ENCODE measurements at regions not wholly inside any gene's neighbourhood (a gene's known extent, or its start where the extent isn't known, plus 50 kb on each side); places are given as distances from the start of the nearest gene placed in this dataset.

DNA sequence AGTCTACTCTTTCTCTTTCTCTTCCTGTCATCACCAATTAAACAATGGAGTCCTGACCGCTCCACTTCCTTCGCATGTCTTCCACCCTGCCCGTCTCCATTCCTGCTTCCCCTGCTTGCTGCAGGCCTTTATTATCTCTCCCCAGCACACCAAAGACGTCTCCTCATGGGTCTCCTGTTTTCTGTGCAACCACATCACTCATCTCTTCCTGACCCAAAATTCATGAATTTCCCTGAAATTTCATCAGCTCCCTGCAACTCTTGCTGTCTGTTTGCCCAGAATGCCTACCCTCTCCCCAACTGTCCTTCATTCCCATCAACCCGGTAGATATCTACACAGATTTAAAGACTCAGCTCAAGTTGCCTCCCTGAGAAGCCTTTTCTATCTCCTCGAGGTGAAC, 76.7 kb upstream of the ALOX12 start:
- no peak overlapping the region for H3K4me3 Mint-ChIP-seq (ENCODE audit: low read depth)
- H3K27ac Mint-ChIP-seq = no peak overlapping the region
- no peaks in the 10 kb centered on the region for H3K36me3 Mint-ChIP-seq (ENCODE audit: insufficient read depth)
- TF ChIP-seq, protein P1, sequence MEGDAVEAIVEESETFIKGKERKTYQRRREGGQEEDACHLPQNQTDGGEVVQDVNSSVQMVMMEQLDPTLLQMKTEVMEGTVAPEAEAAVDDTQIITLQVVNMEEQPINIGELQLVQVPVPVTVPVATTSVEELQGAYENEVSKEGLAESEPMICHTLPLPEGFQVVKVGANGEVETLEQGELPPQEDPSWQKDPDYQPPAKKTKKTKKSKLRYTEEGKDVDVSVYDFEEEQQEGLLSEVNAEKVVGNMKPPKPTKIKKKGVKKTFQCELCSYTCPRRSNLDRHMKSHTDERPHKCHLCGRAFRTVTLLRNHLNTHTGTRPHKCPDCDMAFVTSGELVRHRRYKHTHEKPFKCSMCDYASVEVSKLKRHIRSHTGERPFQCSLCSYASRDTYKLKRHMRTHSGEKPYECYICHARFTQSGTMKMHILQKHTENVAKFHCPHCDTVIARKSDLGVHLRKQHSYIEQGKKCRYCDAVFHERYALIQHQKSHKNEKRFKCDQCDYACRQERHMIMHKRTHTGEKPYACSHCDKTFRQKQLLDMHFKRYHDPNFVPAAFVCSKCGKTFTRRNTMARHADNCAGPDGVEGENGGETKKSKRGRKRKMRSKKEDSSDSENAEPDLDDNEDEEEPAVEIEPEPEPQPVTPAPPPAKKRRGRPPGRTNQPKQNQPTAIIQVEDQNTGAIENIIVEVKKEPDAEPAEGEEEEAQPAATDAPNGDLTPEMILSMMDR (IDR thresholded peaks at IDR 0.05; ENCODE audit: unreplicated experiment) = no peak
- H3K9me3 Mint-ChIP-seq (ENCODE audit: low read depth) = peaks cover 4% of the 10 kb centered on the region
- DNase-seq (ENCODE audit: low spot score, unreplicated experiment) = no peak
- no peaks in the 10 kb centered on the region for H3K4me1 Mint-ChIP-seq (ENCODE audit: low read depth)
- H3K27me3 Mint-ChIP-seq = peaks cover 21% of the 10 kb centered on the region

DNA sequence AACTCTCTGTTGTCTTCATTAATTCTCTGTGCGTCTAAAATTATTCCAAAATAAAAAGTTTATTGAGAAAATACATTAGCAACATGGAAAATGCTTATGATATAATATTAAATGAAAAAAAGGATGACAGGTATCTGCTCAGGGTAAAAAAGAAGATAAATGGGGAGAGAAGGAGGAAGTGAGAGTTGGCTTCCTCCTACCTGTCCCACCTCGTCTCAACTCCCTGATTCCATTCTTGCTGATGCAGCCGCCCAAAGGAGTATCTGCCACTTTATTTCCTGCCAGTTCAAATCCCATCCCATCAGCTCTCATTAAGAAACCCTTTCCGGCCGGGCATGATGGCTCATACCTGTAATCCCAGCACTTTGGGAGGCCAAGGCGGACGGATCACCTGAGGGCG, 72.5 kb upstream of the ALOX12 start:
- H3K36me3 Mint-ChIP-seq (ENCODE audit: insufficient read depth) = peaks cover 9% of the 10 kb centered on the region
- H3K9me3 Mint-ChIP-seq (ENCODE audit: low read depth) = peaks cover 10% of the 10 kb centered on the region
- H3K4me1 Mint-ChIP-seq (ENCODE audit: low read depth) = no peaks in the 10 kb centered on the region
- H3K27ac Mint-ChIP-seq = no peak overlapping the region
- H3K27me3 Mint-ChIP-seq = peaks cover 9% of the 10 kb centered on the region
- TF ChIP-seq, protein P1 (IDR thresholded peaks at IDR 0.05; ENCODE audit: unreplicated experiment) = no peak
- H3K4me3 Mint-ChIP-seq (ENCODE audit: low read depth) = no peak overlapping the region
- DNase-seq (ENCODE audit: low spot score, unreplicated experiment) = no peak

DNA sequence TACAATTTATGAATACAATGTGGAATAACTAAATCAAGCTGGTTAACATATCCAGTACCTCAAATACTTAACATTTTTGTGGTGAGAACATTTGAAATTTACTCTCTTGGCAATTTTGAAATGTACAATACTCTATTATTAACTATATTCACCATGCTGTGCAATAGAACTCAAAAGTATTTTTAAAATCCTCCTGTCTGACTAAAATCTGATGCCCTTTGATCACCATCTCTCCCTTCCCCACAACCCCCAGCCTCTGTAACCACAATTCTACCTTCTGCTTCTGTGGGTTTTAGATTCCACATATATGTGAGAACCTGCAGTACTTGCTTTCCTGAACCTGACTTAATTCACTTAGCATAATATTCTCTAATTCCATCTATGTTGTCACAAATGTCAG, 71.6 kb upstream of the ALOX12 start:
- DNase-seq (ENCODE audit: low spot score, unreplicated experiment) = no peak
- H3K9me3 Mint-ChIP-seq (ENCODE audit: low read depth) = peaks cover 10% of the 10 kb centered on the region
- no peak overlapping the region for H3K27ac Mint-ChIP-seq
- TF ChIP-seq, protein P1 (IDR thresholded peaks at IDR 0.05; ENCODE audit: unreplicated experiment) = no peak
- no peak overlapping the region for H3K4me3 Mint-ChIP-seq (ENCODE audit: low read depth)
- no peaks in the 10 kb centered on the region for H3K4me1 Mint-ChIP-seq (ENCODE audit: low read depth)
- peaks cover 9% of the 10 kb centered on the region for H3K36me3 Mint-ChIP-seq (ENCODE audit: insufficient read depth)
- peaks cover 11% of the 10 kb centered on the region for H3K27me3 Mint-ChIP-seq

DNA sequence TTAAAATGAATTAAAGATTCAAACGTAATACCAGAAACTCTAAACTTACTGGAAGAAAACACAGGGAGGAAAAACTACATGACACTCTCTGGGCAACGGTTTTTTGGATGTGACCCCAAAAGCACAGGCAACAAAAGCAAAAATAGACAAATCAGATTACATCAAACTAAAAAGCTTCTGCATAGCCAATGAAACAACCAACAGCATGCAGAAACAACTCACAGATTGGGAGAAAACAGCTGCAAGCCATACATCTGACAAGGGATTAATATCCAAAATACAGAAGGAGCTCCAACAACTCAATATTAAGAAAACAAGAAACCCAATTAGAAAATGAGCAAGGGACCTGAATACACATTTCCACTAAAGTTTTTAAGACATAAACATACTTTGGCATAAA, 69.2 kb upstream of the ALOX12 start:
- TF ChIP-seq, protein P1 (IDR thresholded peaks at IDR 0.05; ENCODE audit: unreplicated experiment) = no peak
- Mint-ChIP-seq H3K9me3 (ENCODE audit: low read depth) (peaks cover 10% of the 10 kb centered on the region), H3K36me3 (ENCODE audit: insufficient read depth) (peaks cover 9% of the 10 kb centered on the region), H3K27ac (no peak overlapping the region), H3K4me3 (ENCODE audit: low read depth) (no peak overlapping the region), H3K27me3 (peaks cover 15% of the 10 kb centered on the region), H3K4me1 (ENCODE audit: low read depth) (no peaks in the 10 kb centered on the region)
- no peak for DNase-seq (ENCODE audit: low spot score, unreplicated experiment)

DNA sequence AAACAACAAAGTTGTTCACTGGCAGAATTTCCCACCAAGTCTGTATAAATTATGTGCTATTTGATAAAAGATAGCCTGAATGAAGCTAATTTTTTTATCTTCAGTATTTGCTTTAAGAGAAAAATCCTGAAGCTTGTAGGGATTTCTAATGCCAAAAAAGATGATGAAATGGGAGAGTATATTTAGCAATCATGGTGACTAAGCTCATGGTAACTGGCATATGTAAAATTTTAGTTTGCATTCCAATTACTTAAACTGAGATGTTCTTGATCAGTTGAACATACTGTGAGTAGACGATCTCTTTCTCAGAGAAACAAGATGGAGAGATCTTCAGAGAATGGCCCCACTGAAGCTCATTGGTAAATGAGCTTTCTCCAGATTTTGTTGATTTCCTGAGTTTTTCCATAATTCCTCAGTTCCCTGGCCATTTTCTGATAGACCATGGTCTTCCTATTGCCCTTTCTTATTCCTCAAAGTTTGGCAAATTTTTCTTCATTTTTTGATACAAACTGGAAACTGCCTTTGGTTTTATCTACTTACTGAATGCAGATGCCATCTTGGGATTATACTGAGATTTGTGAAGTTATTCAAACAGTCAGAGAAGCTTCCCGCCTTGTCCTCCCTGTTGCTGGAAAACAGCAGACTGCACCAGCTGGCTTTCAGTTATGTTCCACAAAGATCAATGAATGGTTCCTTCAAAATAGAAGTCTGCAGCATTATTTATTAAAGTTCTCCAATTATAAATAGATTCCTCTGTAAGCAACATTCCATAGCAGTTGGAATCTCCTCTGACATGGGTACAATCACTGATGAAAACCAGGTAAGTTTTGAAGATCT, 68.3 kb upstream of the ALOX12 start:
- Mint-ChIP-seq H3K27ac (no peak overlapping the region), H3K9me3 (ENCODE audit: low read depth) (peaks cover 10% of the 10 kb centered on the region)
- TF ChIP-seq, protein P1 (IDR thresholded peaks at IDR 0.05; ENCODE audit: unreplicated experiment) = no peak

More for the DNA sequence above, 68.3 kb upstream of the ALOX12 start:
- H3K4me1 Mint-ChIP-seq (ENCODE audit: low read depth) = no peaks in the 10 kb centered on the region
- DNase-seq (ENCODE audit: low spot score, unreplicated experiment) = no peak
- no peak overlapping the region for H3K4me3 Mint-ChIP-seq (ENCODE audit: low read depth)
- H3K27me3 Mint-ChIP-seq = peaks cover 15% of the 10 kb centered on the region
- H3K36me3 Mint-ChIP-seq (ENCODE audit: insufficient read depth) = peaks cover 9% of the 10 kb centered on the region

Data from progenitor cell of endocrine pancreas (in vitro differentiated cells).